ENCODE measurements at regions not wholly inside any gene's neighbourhood (a gene's known extent, or its start where the extent isn't known, plus 50 kb on each side); places are given as distances from the start of the nearest gene placed in this dataset.

DNA sequence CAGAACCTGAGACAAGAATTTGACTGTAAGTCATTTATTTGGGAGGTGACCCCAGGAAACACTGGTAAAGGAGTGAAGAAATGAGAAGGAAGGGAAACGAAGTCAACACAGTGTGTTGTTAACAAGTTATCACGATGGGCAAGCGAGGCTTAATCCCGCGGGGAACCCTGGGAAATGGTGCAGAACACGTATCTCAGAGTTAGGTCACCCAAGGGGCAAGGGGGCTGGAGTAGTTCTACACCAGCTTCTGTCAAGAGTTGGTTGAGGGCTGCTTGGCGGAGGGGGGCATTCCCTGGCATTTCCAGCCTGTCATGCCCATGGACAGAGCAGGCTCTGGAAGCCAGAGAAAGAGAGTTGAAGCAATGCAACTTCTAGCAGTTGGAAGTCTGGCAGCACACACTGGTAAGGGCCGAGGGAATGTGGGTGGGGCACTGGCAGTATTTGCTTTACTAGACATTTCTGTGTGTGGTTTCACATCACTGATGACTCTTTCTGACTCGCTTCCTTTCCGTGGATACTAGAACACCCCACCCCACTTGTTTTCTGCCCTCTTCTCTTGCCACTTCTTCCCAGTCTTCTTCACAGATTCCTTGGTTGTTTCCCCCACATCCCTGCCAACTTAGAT, 52.2 kb upstream of the ADGRG2 start:
- Histone ChIP-seq H4K20me1 (replicated peaks; ENCODE audit: insufficient read depth) (no peaks in the 10 kb centered on the region), H3K9me2 (ENCODE audit: insufficient read depth) (no peaks in the 10 kb centered on the region), H3K4me2 (no peak overlapping the region), H3K4me1 (ENCODE audit: insufficient read depth) (no peaks in the 10 kb centered on the region), H2AFZ (no peak overlapping the region), H3K79me2 (replicated peaks; ENCODE audit: insufficient read depth) (no peaks in the 10 kb centered on the region), H3K27me3 (ENCODE audit: insufficient read depth) (no peaks in the 10 kb centered on the region), H3F3A (replicated peaks; ENCODE audit: low read depth) (no peaks in the 10 kb centered on the region), H3K36me3 (ENCODE audit: insufficient read depth) (no peaks in the 10 kb centered on the region), H3K4me3 (no peak overlapping the region), H3K27ac (ENCODE audit: low read depth) (no peak overlapping the region)
- Mint-ChIP-seq H3K36me3 (ENCODE audit: low read depth) (no peaks in the 10 kb centered on the region), H3K9me3 (no peaks in the 10 kb centered on the region), H3K4me1 (no peaks in the 10 kb centered on the region; the same call in 2 of the 3 replicates), H3K27me3 (ENCODE audit: insufficient read depth, low read depth, poor library complexity) (no peaks in the 10 kb centered on the region), H3K4me3 (no peak overlapping the region), H3K27ac (no peak overlapping the region)
- TF ChIP-seq, protein P1, sequence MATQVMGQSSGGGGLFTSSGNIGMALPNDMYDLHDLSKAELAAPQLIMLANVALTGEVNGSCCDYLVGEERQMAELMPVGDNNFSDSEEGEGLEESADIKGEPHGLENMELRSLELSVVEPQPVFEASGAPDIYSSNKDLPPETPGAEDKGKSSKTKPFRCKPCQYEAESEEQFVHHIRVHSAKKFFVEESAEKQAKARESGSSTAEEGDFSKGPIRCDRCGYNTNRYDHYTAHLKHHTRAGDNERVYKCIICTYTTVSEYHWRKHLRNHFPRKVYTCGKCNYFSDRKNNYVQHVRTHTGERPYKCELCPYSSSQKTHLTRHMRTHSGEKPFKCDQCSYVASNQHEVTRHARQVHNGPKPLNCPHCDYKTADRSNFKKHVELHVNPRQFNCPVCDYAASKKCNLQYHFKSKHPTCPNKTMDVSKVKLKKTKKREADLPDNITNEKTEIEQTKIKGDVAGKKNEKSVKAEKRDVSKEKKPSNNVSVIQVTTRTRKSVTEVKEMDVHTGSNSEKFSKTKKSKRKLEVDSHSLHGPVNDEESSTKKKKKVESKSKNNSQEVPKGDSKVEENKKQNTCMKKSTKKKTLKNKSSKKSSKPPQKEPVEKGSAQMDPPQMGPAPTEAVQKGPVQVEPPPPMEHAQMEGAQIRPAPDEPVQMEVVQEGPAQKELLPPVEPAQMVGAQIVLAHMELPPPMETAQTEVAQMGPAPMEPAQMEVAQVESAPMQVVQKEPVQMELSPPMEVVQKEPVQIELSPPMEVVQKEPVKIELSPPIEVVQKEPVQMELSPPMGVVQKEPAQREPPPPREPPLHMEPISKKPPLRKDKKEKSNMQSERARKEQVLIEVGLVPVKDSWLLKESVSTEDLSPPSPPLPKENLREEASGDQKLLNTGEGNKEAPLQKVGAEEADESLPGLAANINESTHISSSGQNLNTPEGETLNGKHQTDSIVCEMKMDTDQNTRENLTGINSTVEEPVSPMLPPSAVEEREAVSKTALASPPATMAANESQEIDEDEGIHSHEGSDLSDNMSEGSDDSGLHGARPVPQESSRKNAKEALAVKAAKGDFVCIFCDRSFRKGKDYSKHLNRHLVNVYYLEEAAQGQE (IDR thresholded peaks at IDR 0.05; ENCODE audit: unreplicated experiment) = no peak
- TF ChIP-seq JUNB (IDR thresholded peaks at IDR 0.05; ENCODE audit: unreplicated experiment) (no peak), EZH2 (IDR thresholded peaks at IDR 0.05; ENCODE audit: low read depth, unreplicated experiment) (no peak)
- DNase-seq (ENCODE audit: low spot score) (no peak), ATAC-seq (no peak)

DNA sequence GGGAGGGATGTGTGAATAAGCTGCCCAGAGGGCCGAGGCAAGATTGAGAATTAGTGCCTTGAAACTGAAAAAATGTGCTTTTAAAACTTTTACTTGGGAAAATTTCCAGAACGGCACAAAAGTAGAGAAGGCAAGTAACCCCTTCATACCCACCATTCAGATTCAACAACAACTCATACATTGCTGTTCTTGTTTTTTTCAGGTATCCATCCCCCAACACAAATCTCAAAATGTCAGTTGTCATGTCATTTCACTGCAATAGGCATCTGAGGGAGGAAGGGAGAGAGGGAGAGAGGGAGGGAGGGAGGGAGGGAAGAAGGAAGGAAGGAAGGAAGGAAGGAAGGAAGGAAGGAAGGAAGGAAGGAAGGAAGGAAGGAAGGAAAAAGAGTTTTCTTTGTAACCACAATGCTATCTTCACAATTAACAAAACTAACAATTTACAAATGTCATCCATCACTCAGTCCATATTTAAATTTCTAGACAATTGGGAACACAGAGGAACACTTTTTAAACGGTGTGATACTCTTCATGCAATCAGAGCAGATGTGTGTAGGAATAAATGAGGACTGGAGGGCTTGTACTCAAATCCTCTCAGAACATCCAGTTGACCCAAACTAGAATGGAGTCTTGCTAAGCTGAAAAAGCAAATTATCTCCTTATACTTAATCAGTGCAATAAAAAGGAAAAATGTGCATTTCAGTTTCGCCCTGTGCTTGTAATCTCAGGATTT, 54.8 kb upstream of the ADGRG2 start:
- Mint-ChIP-seq H3K36me3 (ENCODE audit: low read depth) (no peaks in the 10 kb centered on the region), H3K4me3 (no peak overlapping the region), H3K27ac (no peak overlapping the region), H3K27me3 (ENCODE audit: insufficient read depth, low read depth, poor library complexity) (no peaks in the 10 kb centered on the region), H3K9me3 (no peaks in the 10 kb centered on the region), H3K4me1 (no peaks in the 10 kb centered on the region; the same call in 2 of the 3 replicates)
- no peak overlapping the region for H3K27ac ChIP-seq (ENCODE audit: low read depth)
- DNase-seq (ENCODE audit: low spot score) (no peak), ATAC-seq (no peak)
- no peaks in the 10 kb centered on the region for H3K27me3 ChIP-seq (ENCODE audit: insufficient read depth)
- H3K4me2 ChIP-seq = no peak overlapping the region
- no peaks in the 10 kb centered on the region for H3F3A ChIP-seq (replicated peaks; ENCODE audit: low read depth)
- no peak overlapping the region for H3K4me3 ChIP-seq
- no peaks in the 10 kb centered on the region for H3K36me3 ChIP-seq (ENCODE audit: insufficient read depth)
- H3K9me2 ChIP-seq (ENCODE audit: insufficient read depth) = no peaks in the 10 kb centered on the region
- no peaks in the 10 kb centered on the region for H3K79me2 ChIP-seq (replicated peaks; ENCODE audit: insufficient read depth)
- no peaks in the 10 kb centered on the region for H3K4me1 ChIP-seq (ENCODE audit: insufficient read depth)
- H2AFZ ChIP-seq = no peak overlapping the region
- TF ChIP-seq JUNB (IDR thresholded peaks at IDR 0.05; ENCODE audit: unreplicated experiment) (no peak), ZNF114 (CRISPR knock-in tag; IDR thresholded peaks at IDR 0.05) (no peak), EZH2phosphoT487 (IDR thresholded peaks at IDR 0.05; ENCODE audit: unreplicated experiment) (no peak)
- TF ChIP-seq, protein P2, sequence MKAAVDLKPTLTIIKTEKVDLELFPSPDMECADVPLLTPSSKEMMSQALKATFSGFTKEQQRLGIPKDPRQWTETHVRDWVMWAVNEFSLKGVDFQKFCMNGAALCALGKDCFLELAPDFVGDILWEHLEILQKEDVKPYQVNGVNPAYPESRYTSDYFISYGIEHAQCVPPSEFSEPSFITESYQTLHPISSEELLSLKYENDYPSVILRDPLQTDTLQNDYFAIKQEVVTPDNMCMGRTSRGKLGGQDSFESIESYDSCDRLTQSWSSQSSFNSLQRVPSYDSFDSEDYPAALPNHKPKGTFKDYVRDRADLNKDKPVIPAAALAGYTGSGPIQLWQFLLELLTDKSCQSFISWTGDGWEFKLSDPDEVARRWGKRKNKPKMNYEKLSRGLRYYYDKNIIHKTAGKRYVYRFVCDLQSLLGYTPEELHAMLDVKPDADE (IDR thresholded peaks at IDR 0.05) = no peak
- H4K20me1 ChIP-seq (replicated peaks; ENCODE audit: insufficient read depth) = no peaks in the 10 kb centered on the region

Measured in GM23338 (cell line).